Prostate gland (tissue), 2 donors: ENCODE measurements at regions not wholly inside any gene's neighbourhood (a gene's known extent, or its start where the extent isn't known, plus 50 kb on each side); places are given as distances from the start of the nearest gene placed in this dataset.

Experiments
- DNase-seq: peaks from one replicate; pipeline ENCODE4 v3.0.0-alpha.2; 2019; ENCODE audit warnings: low spot score
- H3K27ac ChIP-seq, 2 donors: fragments of 200-600 bp; sonication (generic); 2 replicates each; pipeline ENCODE4 v1.5.1; 2017 to 2019
- H3K27me3 ChIP-seq: fragments of 200-600 bp; sonication (generic); replicated peaks from 2 replicates; pipeline ENCODE4 v1.5.1; 2019; ENCODE audit not compliant: insufficient read depth
- H3K36me3 ChIP-seq, 2 donors: fragments of 200-600 bp; sonication (generic); 1 replicate in 1 of 2; 2 replicates in 1 of 2; pipeline versions ENCODE4 v1.5.1 to v1.8.1; 2017 to 2019
- H3K4me1 ChIP-seq: fragments of 200-600 bp; sonication (generic); replicated peaks from 2 replicates; pipeline ENCODE4 v1.5.1; 2019
- H3K4me3 ChIP-seq, 2 donors: fragments of 200-600 bp; sonication (generic); 2 replicates each; pipeline ENCODE4 v1.5.1; 2017 to 2019
- H3K9me3 ChIP-seq: fragments of 200-600 bp; sonication (generic); 2 replicates; pipeline ENCODE4 v1.5.1; 2017
- CTCF ChIP-seq, 4 experiments: fragments of 200-600 bp in 2 of 4; fragments of 450-650 bp in 2 of 4; sonication (generic) in 2 of 4; IDR thresholded peaks; 1 replicate in 3 of 4; 2 replicates in 1 of 4; pipeline ENCODE4 v1.5.1; 2016 to 2019; ENCODE audit warnings: antibody characterized with exemption in 4 of 4, mild to moderate bottlenecking in 2 of 4, moderate library complexity in 2 of 4
- POLR2A ChIP-seq: fragments of 450-650 bp; IDR thresholded peaks from one replicate; pipeline ENCODE4 v1.6.1; 2016; ENCODE audit warnings: antibody characterized with exemption, mild to moderate bottlenecking
- POLR2AphosphoS5 ChIP-seq: sonication (generic); formaldehyde crosslinking; IDR thresholded peaks from one replicate; pipeline ENCODE4 v1.6.1; 2017; ENCODE audit warnings: antibody characterized with exemption
- WGBS: methylation state at CpG from one replicate; pipeline ENCODE4 v1.1.5; 2018; 5-methylcytosine and 5-hydroxymethylcytosine counted together
- intact Hi-C: fragments of 100-400 bp; cut with DNase I; formaldehyde crosslinking; loops from one replicate; pipeline ENCODE4 v1.14.2; 2022

- intact Hi-C loops = loop anchor here (10.0 kb wide), 2 partner anchors 93 to 203 kb away; no protein-coding TSS in a partner anchor
- no peaks in the 10 kb centered on the region for H3K9me3 ChIP-seq
- no peaks in the 10 kb centered on the region for H3K4me1 ChIP-seq
- peak overlapping the region; percentile 70 to 79 for H3K27ac ChIP-seq
- H3K36me3 ChIP-seq = no peaks in the 10 kb centered on the region
- H3K4me3 ChIP-seq = no peak overlapping the region
- no peak for DNase-seq
- 69% methylated on average over 1 of the region's 1 CpG for WGBS
- TF ChIP-seq POLR2A (no peak), POLR2AphosphoS5 (no peak), CTCF (IDR thresholded peaks at IDR 0.05) (no peak)
- H3K27me3 ChIP-seq = no peaks in the 10 kb centered on the region
Measured at GRCh38 chr4:79081973-79082372, 142.7 kb upstream of the PAQR3 start.

- 40% methylated on average over 1 of the region's 1 CpG for WGBS
- no peak overlapping the region for H3K27ac ChIP-seq
- H3K27me3 ChIP-seq = no peaks in the 10 kb centered on the region
- H3K9me3 ChIP-seq = no peaks in the 10 kb centered on the region
- H3K4me1 ChIP-seq = no peaks in the 10 kb centered on the region
- H3K36me3 ChIP-seq = no peaks in the 10 kb centered on the region
- no peak overlapping the region for H3K4me3 ChIP-seq
- peak; percentile 4 for DNase-seq
- intact Hi-C loops = loop anchor here (10.0 kb wide), 1 partner anchor 104 kb away; no protein-coding TSS in a partner anchor
- TF ChIP-seq CTCF (IDR thresholded peaks at IDR 0.05) = no peak
- no peak for TF ChIP-seq POLR2A
- TF ChIP-seq POLR2AphosphoS5 = no peak
Measured at GRCh38 chr4:79078339-79078738, 139.1 kb upstream of the PAQR3 start.

GRCh38 chr4:79074040-79074439 lies 134.8 kb upstream of the PAQR3 start:
- WGBS = 81% methylated on average over 1 of the region's 1 CpG
- TF ChIP-seq CTCF (IDR thresholded peaks at IDR 0.05) (no peak), POLR2AphosphoS5 (no peak), POLR2A (no peak)
- Histone ChIP-seq H3K4me3 (no peak overlapping the region), H3K27ac (no peak overlapping the region), H3K36me3 (no peaks in the 10 kb centered on the region), H3K4me1 (no peaks in the 10 kb centered on the region), H3K9me3 (no peaks in the 10 kb centered on the region), H3K27me3 (no peaks in the 10 kb centered on the region)
- no peak for DNase-seq
- intact Hi-C loops = loop anchor here (10.0 kb wide), 1 partner anchor 99 kb away; no protein-coding TSS in a partner anchor

GRCh38 chr4:79073471-79073870 lies 134.2 kb upstream of the PAQR3 start:
- H3K4me1 ChIP-seq = no peaks in the 10 kb centered on the region

More at GRCh38 chr4:79073471-79073870, 134.2 kb upstream of the PAQR3 start:
- Histone ChIP-seq H3K27ac (no peak overlapping the region), H3K27me3 (no peaks in the 10 kb centered on the region), H3K36me3 (no peaks in the 10 kb centered on the region), H3K4me3 (no peak overlapping the region), H3K9me3 (no peaks in the 10 kb centered on the region)
- TF ChIP-seq CTCF (IDR thresholded peaks at IDR 0.05) (no peak), POLR2A (no peak), POLR2AphosphoS5 (no peak)
- intact Hi-C loops = loop anchor here (10.0 kb wide), 1 partner anchor 99 kb away; no protein-coding TSS in a partner anchor
- WGBS = 97% methylated on average over 1 of the region's 1 CpG
- no peak for DNase-seq
